Fibroblast of lung (primary cell): ENCODE measurements at regions not wholly inside any gene's neighbourhood (a gene's known extent, or its start where the extent isn't known, plus 50 kb on each side); places are given as distances from the start of the nearest gene placed in this dataset.

Source experiments
- DNase-seq, 2 donors: peaks; one replicate each; pipeline versions ENCODE4 v3.0.0 to v3.0.0-alpha.2; 2010; ENCODE audit warnings: low read depth in 2 of 2
- H2AFZ ChIP-seq: 2 replicates; pipeline ENCODE4 v1.5.1; 2012; ENCODE audit warnings: low read length, control low read depth, inconsistent platforms
- H3K27ac ChIP-seq: 2 replicates; pipeline ENCODE4 v1.5.1; 2011; ENCODE audit warnings: low read length, control low read depth; ENCODE audit not compliant: insufficient read depth
- H3K27me3 ChIP-seq: 2 replicates; pipeline ENCODE4 v1.5.1; 2011; ENCODE audit warnings: mild to moderate bottlenecking, low read length; ENCODE audit not compliant: control insufficient read depth, insufficient read depth
- H3K36me3 ChIP-seq: 2 replicates; pipeline ENCODE4 v1.5.1; 2011; ENCODE audit warnings: low read length; ENCODE audit not compliant: control insufficient read depth, insufficient read depth
- H3K4me1 ChIP-seq: 2 replicates; pipeline ENCODE4 v1.5.1; 2011; ENCODE audit warnings: low read length; ENCODE audit not compliant: control insufficient read depth, insufficient read depth; ENCODE audit errors: extremely low read depth
- H3K4me2 ChIP-seq: 2 replicates; pipeline ENCODE4 v1.5.1; 2011; ENCODE audit warnings: low read length, control low read depth; ENCODE audit not compliant: insufficient read depth; ENCODE audit errors: extremely low read depth
- H3K4me3 ChIP-seq, 4 experiments: fragments of 200-600 bp in 1 of 4; sonication (generic) in 1 of 4; replicated peaks in 1 of 4; 2 replicates each; pipeline ENCODE4 v1.5.1; 2011 to 2016; ENCODE audit warnings: low read length in 4 of 4, low read depth in 3 of 4, mild to moderate bottlenecking in 3 of 4, control low read depth in 2 of 4, inconsistent platforms in 1 of 4, mixed read lengths in 1 of 4; ENCODE audit not compliant: insufficient read depth in 1 of 4; ENCODE audit errors: control extremely low read depth in 1 of 4
- H3K79me2 ChIP-seq: 2 replicates; pipeline ENCODE4 v1.5.1; 2012; ENCODE audit warnings: mild to moderate bottlenecking, low read length, inconsistent platforms; ENCODE audit not compliant: control insufficient read depth, insufficient read depth
- H3K9ac ChIP-seq: 2 replicates; pipeline ENCODE4 v1.5.1; 2011; ENCODE audit warnings: mild to moderate bottlenecking, low read length, control low read depth; ENCODE audit not compliant: insufficient read depth
- H3K9me3 ChIP-seq: 2 replicates; pipeline ENCODE4 v1.5.1; 2012; ENCODE audit warnings: low read depth, low read length; ENCODE audit not compliant: control insufficient read depth, insufficient read depth
- H4K20me1 ChIP-seq: 2 replicates; pipeline ENCODE4 v1.5.1; 2011; ENCODE audit warnings: low read length; ENCODE audit not compliant: control insufficient read depth, insufficient read depth; ENCODE audit errors: extremely low read depth
- CTCF ChIP-seq, 2 donors: IDR thresholded peaks in 1 of 2; conservative IDR thresholded peaks in 1 of 2; 1 replicate in 1 of 2; 2 replicates in 1 of 2; pipeline ENCODE4 v1.5.1; 2011 to 2012; ENCODE audit warnings: low read length in 2 of 2, control low read depth in 1 of 2, inconsistent platforms in 1 of 2, low read depth in 1 of 2, mild to moderate bottlenecking in 1 of 2
- EZH2 ChIP-seq: IDR thresholded peaks from 2 replicates; pipeline ENCODE4 v1.5.1; 2012; ENCODE audit warnings: low read length, control low read depth, mild to moderate bottlenecking; ENCODE audit errors: missing control alignments

GRCh38 chr1:78721136-78721535, 71.5 kb downstream of the IFI44 start:
- H3K9ac ChIP-seq = no peak overlapping the region
- H3K4me2 ChIP-seq = no peak overlapping the region
- no peak overlapping the region for H3K4me3 ChIP-seq
- H3K79me2 ChIP-seq = no peaks in the 10 kb centered on the region
- TF ChIP-seq EZH2 (no peak), CTCF (conservative IDR thresholded peaks at IDR 0.05 in 1 of 2, IDR thresholded peaks at IDR 0.05 in 1 of 2; ENCODE audit: low read depth in 1 of 2, low read length in 2 of 2) (no peak)
- H3K36me3 ChIP-seq = no peaks in the 10 kb centered on the region
- no peaks in the 10 kb centered on the region for H3K27me3 ChIP-seq
- H3K4me1 ChIP-seq = no peaks in the 10 kb centered on the region
- H2AFZ ChIP-seq = no peak overlapping the region
- no peak overlapping the region for H3K27ac ChIP-seq
- no peak for DNase-seq
- no peaks in the 10 kb centered on the region for H4K20me1 ChIP-seq
- no peaks in the 10 kb centered on the region for H3K9me3 ChIP-seq

GRCh38 chr1:78722105-78722504, 72.5 kb downstream of the IFI44 start:
- no peak for DNase-seq
- Histone ChIP-seq H3K4me1 (no peaks in the 10 kb centered on the region), H3K27ac (no peak overlapping the region), H2AFZ (no peak overlapping the region), H3K27me3 (no peaks in the 10 kb centered on the region), H3K79me2 (no peaks in the 10 kb centered on the region), H3K9ac (no peak overlapping the region), H3K4me2 (no peak overlapping the region), H3K4me3 (no peak overlapping the region), H4K20me1 (no peaks in the 10 kb centered on the region), H3K36me3 (no peaks in the 10 kb centered on the region), H3K9me3 (no peaks in the 10 kb centered on the region)
- TF ChIP-seq EZH2 = no peak
- no peak for TF ChIP-seq CTCF (conservative IDR thresholded peaks at IDR 0.05 in 1 of 2, IDR thresholded peaks at IDR 0.05 in 1 of 2; ENCODE audit: low read depth in 1 of 2, low read length in 2 of 2)

- no peaks in the 10 kb centered on the region for H3K27me3 ChIP-seq
- no peak overlapping the region for H2AFZ ChIP-seq
- no peak for TF ChIP-seq EZH2
- TF ChIP-seq CTCF (conservative IDR thresholded peaks at IDR 0.05 in 1 of 2, IDR thresholded peaks at IDR 0.05 in 1 of 2; ENCODE audit: low read depth in 1 of 2, low read length in 2 of 2) = no peak
- H3K4me2 ChIP-seq = no peak overlapping the region
- H3K79me2 ChIP-seq = no peaks in the 10 kb centered on the region
- no peaks in the 10 kb centered on the region for H3K36me3 ChIP-seq
- no peaks in the 10 kb centered on the region for H3K4me1 ChIP-seq
- no peak overlapping the region for H3K9ac ChIP-seq
- no peaks in the 10 kb centered on the region for H4K20me1 ChIP-seq
- H3K4me3 ChIP-seq = no peak overlapping the region
- H3K9me3 ChIP-seq = no peaks in the 10 kb centered on the region
- no peak overlapping the region for H3K27ac ChIP-seq
- DNase-seq = peak in 1 of 2 donors; percentile 25
Measured at GRCh38 chr1:78722521-78722920, 72.9 kb downstream of the IFI44 start.
